ENCODE measurements at regions not wholly inside any gene's neighbourhood (a gene's known extent, or its start where the extent isn't known, plus 50 kb on each side); places are given as distances from the start of the nearest gene placed in this dataset.

DNA sequence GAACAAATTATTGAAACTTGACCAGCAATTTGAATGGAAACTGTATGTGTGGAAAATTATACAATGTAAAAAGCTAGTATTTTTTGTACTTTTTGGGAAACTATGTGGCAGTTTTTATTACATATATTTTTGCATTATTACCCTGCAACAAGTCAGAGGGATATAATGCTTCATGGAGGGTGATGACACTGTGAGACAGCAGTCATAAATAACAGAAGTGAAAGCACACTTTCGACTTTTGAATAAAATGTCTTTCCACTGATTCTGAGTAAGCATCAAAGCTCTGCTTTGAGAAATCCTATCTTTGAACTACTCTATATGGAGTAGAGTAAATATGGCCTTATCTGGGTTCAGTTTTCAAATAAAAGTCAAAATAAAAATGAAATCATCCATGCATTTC lies 122.6 kb upstream of the PABPC4L start:
- DNase-seq (ENCODE audit: low read depth, low spot score), result no peak

More for the DNA sequence above, 122.6 kb upstream of the PABPC4L start:
- ChIA-PET POLR2A (no interaction called here), CTCF (interaction anchor here (1.7 kb wide), 1 partner anchor 9 kb away, joined by 3 read pairs; no protein-coding TSS in a partner anchor)
- Histone ChIP-seq H3K79me2 (ENCODE audit: control insufficient read depth, insufficient read depth, low read length) (no peaks in the 10 kb centered on the region), H4K20me1 (replicated peaks; ENCODE audit: control insufficient read depth, extremely low read depth, insufficient read depth, low read length) (no peaks in the 10 kb centered on the region), H3K9me1 (replicated peaks; ENCODE audit: control insufficient read depth, extremely low read depth, insufficient read depth, low read length) (no peaks in the 10 kb centered on the region), H3K9ac (replicated peaks; ENCODE audit: extremely low read depth, insufficient read depth, low read length) (no peak overlapping the region), H3K27ac (ENCODE audit: insufficient read depth, low read depth, low read length) (no peak overlapping the region), H3K4me3 (replicated peaks in 1 of 3; ENCODE audit: insufficient read depth in 1 of 3, low read depth in 1 of 3, low read length in 3 of 3) (no peak overlapping the region), H3K4me2 (ENCODE audit: insufficient read depth, low read length) (no peak overlapping the region), H3K4me1 (ENCODE audit: control insufficient read depth, extremely low read depth, insufficient read depth, low read length) (no peaks in the 10 kb centered on the region), H3K9me3 (replicated peaks; ENCODE audit: control insufficient read depth, insufficient read depth, low read length) (no peaks in the 10 kb centered on the region), H3K36me3 (ENCODE audit: control insufficient read depth in 2 of 2, extremely low read depth in 1 of 2, insufficient read depth in 2 of 2, low read length in 2 of 2) (no peaks in the 10 kb centered on the region), H2AFZ (ENCODE audit: low read depth, low read length) (no peak overlapping the region), H3K27me3 (ENCODE audit: control insufficient read depth in 2 of 2, insufficient read depth in 2 of 2, low read length in 2 of 2) (no peaks in the 10 kb centered on the region)
- no peak for TF ChIP-seq MAX (IDR thresholded peaks at IDR 0.05; ENCODE audit: insufficient read depth, insufficient read length)
- TF ChIP-seq POLR2A (IDR thresholded peaks at IDR 0.05; ENCODE audit: low read depth, low read length), result no peak
- TF ChIP-seq JUN (IDR thresholded peaks at IDR 0.05; ENCODE audit: borderline replicate concordance, insufficient read depth, insufficient read length, low read depth), result no peak
- TF ChIP-seq FOS (IDR thresholded peaks at IDR 0.05; ENCODE audit: borderline replicate concordance, insufficient read depth, low read length), result no peak
- no peak for TF ChIP-seq POLR2AphosphoS5 (IDR thresholded peaks at IDR 0.05; ENCODE audit: insufficient read depth, low read depth, low read length)
- no peak for TF ChIP-seq CTCF (IDR thresholded peaks at IDR 0.05; ENCODE audit: extremely low read depth in 1 of 2, insufficient read depth in 1 of 2, low read depth in 1 of 2, low read length in 2 of 2)
- TF ChIP-seq EZH2 (IDR thresholded peaks at IDR 0.05; ENCODE audit: borderline replicate concordance, low read depth, low read length, severe bottlenecking), result no peak
- TF ChIP-seq MYC (IDR thresholded peaks at IDR 0.05; ENCODE audit: low read depth, low read length), result no peak
- no peak for TF ChIP-seq GATA2 (IDR thresholded peaks at IDR 0.05; ENCODE audit: insufficient read depth, insufficient read length, low read depth, low read length)
- FAIRE-seq, result no peak
- no TSS peak for BruUV-seq (replicated peaks)
- intact Hi-C loops (cut with micrococcal nuclease) (no loop called here), dilution Hi-C loops (cut with MboI; ENCODE audit: extremely low pct_ligation_motif_present, low sequenced_read_pairs) (no loop called here)
